ENCODE measurements at regions not wholly inside any gene's neighbourhood (a gene's known extent, or its start where the extent isn't known, plus 50 kb on each side); places are given as distances from the start of the nearest gene placed in this dataset.

GRCh38 chr10:133035952-133036351, 51.8 kb upstream of the ADGRA1 start:
- no peak for DNase-seq

GRCh38 chr10:133034762-133035161, 53.0 kb upstream of the ADGRA1 start:
- no peak for DNase-seq

- no peak for DNase-seq
Observed at GRCh38 chr10:133034092-133034491, 53.6 kb upstream of the ADGRA1 start.

- DNase-seq = no peak
Observed at GRCh38 chr10:133033742-133034048, 54.0 kb upstream of the ADGRA1 start.

GRCh38 chr10:133032976-133033741, 54.6 kb upstream of the ADGRA1 start:
- DNase-seq = no peak

GRCh38 chr10:133032231-133032630, 55.5 kb upstream of the ADGRA1 start:
- DNase-seq = no peak

- DNase-seq = no peak
Observed at GRCh38 chr10:133031541-133032125, 56.1 kb upstream of the ADGRA1 start.

- no peak for DNase-seq
Observed at GRCh38 chr10:133030781-133031180, 56.9 kb upstream of the ADGRA1 start.

- DNase-seq = no peak
Observed at GRCh38 chr10:133030126-133030525, 57.6 kb upstream of the ADGRA1 start.

GRCh38 chr10:133028956-133029355, 58.8 kb upstream of the ADGRA1 start:
- no peak for DNase-seq

GRCh38 chr10:133028158-133028557, 59.6 kb upstream of the ADGRA1 start:
- DNase-seq = no peak

GRCh38 chr10:133027482-133027881, 60.2 kb upstream of the ADGRA1 start:
- DNase-seq = no peak

- DNase-seq = no peak
Observed at GRCh38 chr10:133026726-133027395, 60.9 kb upstream of the ADGRA1 start.

- DNase-seq = no peak
Observed at GRCh38 chr10:133026171-133026570, 61.6 kb upstream of the ADGRA1 start.

GRCh38 chr10:133025558-133026090, 62.1 kb upstream of the ADGRA1 start:
- DNase-seq = no peak

- no peak for DNase-seq
Observed at GRCh38 chr10:133024704-133025557, 62.8 kb upstream of the ADGRA1 start.

GRCh38 chr10:133023216-133023843, 64.4 kb upstream of the ADGRA1 start:
- no peak for DNase-seq

- no peak for DNase-seq
Observed at GRCh38 chr10:133022776-133023100, 65.0 kb upstream of the ADGRA1 start.

GRCh38 chr10:133021963-133022775, 65.6 kb upstream of the ADGRA1 start:
- no peak for DNase-seq

GRCh38 chr10:133021116-133021962, 66.4 kb upstream of the ADGRA1 start:
- no peak for DNase-seq
